Activated CD4-positive, alpha-beta T cell treated with anti-CD3 and anti-CD28 coated beads for 36 hours (primary cell): ENCODE measurements at regions not wholly inside any gene's neighbourhood (a gene's known extent, or its start where the extent isn't known, plus 50 kb on each side); places are given as distances from the start of the nearest gene placed in this dataset.

Source experiments
- ATAC-seq: fragments of 200-7000 bp; cut with Tn5 transposase; one replicate; pipeline ENCODE4 v1.10.0; 2021; ENCODE audit warnings: mild to moderate bottlenecking, moderate library complexity
- CTCF ChIA-PET: fragments of 350-600 bp; sonication (Branson Sonifier 250); formaldehyde crosslinking; loops from one replicate; lab custom pipeline; 2021; ENCODE audit warnings: antibody characterized with exemption; lab: Charles Lee
- POLR2A ChIA-PET: fragments of 350-600 bp; sonication (Branson Sonifier 250); formaldehyde crosslinking; loops from one replicate; lab custom pipeline; 2021; ENCODE audit warnings: antibody characterized with exemption, inconsistent platforms; lab: Charles Lee
- DNase-seq: peaks from one replicate; pipeline ENCODE4 v3.0.0-alpha.2; 2020
- H3K27ac Mint-ChIP-seq: one replicate; pipeline ENCODE4 v1.8.0; 2021; ENCODE audit warnings: mixed read lengths
- H3K27me3 Mint-ChIP-seq: one replicate; pipeline ENCODE4 v1.8.0; 2021; ENCODE audit warnings: mixed read lengths
- H3K36me3 Mint-ChIP-seq: one replicate; pipeline ENCODE4 v1.8.0; 2021; ENCODE audit warnings: low read depth, mixed read lengths
- H3K4me1 Mint-ChIP-seq: one replicate; pipeline ENCODE4 v1.8.0; 2021; ENCODE audit warnings: mixed read lengths
- H3K4me3 Mint-ChIP-seq: one replicate; pipeline ENCODE4 v1.8.0; 2021; ENCODE audit warnings: mild to moderate bottlenecking, moderate library complexity, mixed read lengths
- H3K9me3 Mint-ChIP-seq: one replicate; pipeline ENCODE4 v1.8.0; 2021; ENCODE audit warnings: low read depth, mixed read lengths
- intact Hi-C, 2 experiments: fragments of 100-400 bp; cut with DNase I in 1 of 2; cut with micrococcal nuclease in 1 of 2; formaldehyde crosslinking; loops; one replicate each; pipeline versions ENCODE4 v1.14.2 to v1.15.1; 2022 to 2024; cut with DNase I, micrococcal nuclease

GRCh38 chr13:80462037-80462436 lies 121.1 kb upstream of the SPRY2 start:
- Mint-ChIP-seq H3K9me3 (no peaks in the 10 kb centered on the region), H3K27me3 (no peaks in the 10 kb centered on the region), H3K4me1 (no peaks in the 10 kb centered on the region), H3K4me3 (no peak overlapping the region), H3K27ac (no peak overlapping the region), H3K36me3 (no peaks in the 10 kb centered on the region)
- CTCF ChIA-PET, result no interaction called here
- DNase-seq, result no peak
- POLR2A ChIA-PET, result no interaction called here
- intact Hi-C loops, result no loop called here
- ATAC-seq, result no peak

GRCh38 chr13:80458543-80458942 lies 117.6 kb upstream of the SPRY2 start:
- no peak overlapping the region for H3K4me3 Mint-ChIP-seq
- no peak for ATAC-seq
- H3K27ac Mint-ChIP-seq, result no peak overlapping the region
- CTCF ChIA-PET, result interaction anchor here (1.1 kb wide), 1 partner anchor 10 kb away, joined by 3 read pairs; no protein-coding TSS in a partner anchor
- H3K9me3 Mint-ChIP-seq, result no peaks in the 10 kb centered on the region
- H3K27me3 Mint-ChIP-seq, result no peaks in the 10 kb centered on the region
- no peak for DNase-seq
- POLR2A ChIA-PET, result no interaction called here
- no peaks in the 10 kb centered on the region for H3K36me3 Mint-ChIP-seq
- intact Hi-C loops, result no loop called here
- H3K4me1 Mint-ChIP-seq, result peaks cover 6% of the 10 kb centered on the region

- peaks cover 6% of the 10 kb centered on the region for H3K4me1 Mint-ChIP-seq
- ATAC-seq, result peak; percentile 44
- CTCF ChIA-PET, result no interaction called here
- no peaks in the 10 kb centered on the region for H3K9me3 Mint-ChIP-seq
- DNase-seq, result no peak
- intact Hi-C loops, result no loop called here
- no peak overlapping the region for H3K4me3 Mint-ChIP-seq
- no peaks in the 10 kb centered on the region for H3K36me3 Mint-ChIP-seq
- no peaks in the 10 kb centered on the region for H3K27me3 Mint-ChIP-seq
- H3K27ac Mint-ChIP-seq, result no peak overlapping the region
- POLR2A ChIA-PET, result no interaction called here
Measured at GRCh38 chr13:80454245-80454644, 113.3 kb upstream of the SPRY2 start.

GRCh38 chr13:80452279-80452678 lies 111.4 kb upstream of the SPRY2 start:
- ChIA-PET POLR2A (no interaction called here), CTCF (no interaction called here)
- Mint-ChIP-seq H3K27ac (no peak overlapping the region), H3K27me3 (no peaks in the 10 kb centered on the region), H3K4me1 (peaks cover 6% of the 10 kb centered on the region), H3K9me3 (no peaks in the 10 kb centered on the region), H3K36me3 (no peaks in the 10 kb centered on the region), H3K4me3 (no peak overlapping the region)
- DNase-seq (no peak), ATAC-seq (no peak)
- intact Hi-C loops, result no loop called here

GRCh38 chr13:80451641-80452040 lies 110.7 kb upstream of the SPRY2 start:
- Mint-ChIP-seq H3K4me1 (peaks cover 6% of the 10 kb centered on the region), H3K36me3 (no peaks in the 10 kb centered on the region), H3K27me3 (no peaks in the 10 kb centered on the region), H3K27ac (no peak overlapping the region), H3K9me3 (no peaks in the 10 kb centered on the region), H3K4me3 (no peak overlapping the region)
- ChIA-PET POLR2A (no interaction called here), CTCF (no interaction called here)
- DNase-seq (no peak), ATAC-seq (no peak)
- intact Hi-C loops, result no loop called here

GRCh38 chr13:80450386-80450785 lies 109.5 kb upstream of the SPRY2 start:
- Mint-ChIP-seq H3K27ac (no peak overlapping the region), H3K4me1 (peaks cover 6% of the 10 kb centered on the region), H3K36me3 (no peaks in the 10 kb centered on the region), H3K27me3 (no peaks in the 10 kb centered on the region), H3K4me3 (no peak overlapping the region), H3K9me3 (no peaks in the 10 kb centered on the region)
- intact Hi-C loops, result no loop called here
- ATAC-seq, result no peak
- ChIA-PET POLR2A (no interaction called here), CTCF (no interaction called here)
- DNase-seq, result no peak

- intact Hi-C loops, result no loop called here
- no peaks in the 10 kb centered on the region for H3K4me1 Mint-ChIP-seq
- H3K27ac Mint-ChIP-seq, result no peak overlapping the region
- no peaks in the 10 kb centered on the region for H3K36me3 Mint-ChIP-seq
- no peak overlapping the region for H3K4me3 Mint-ChIP-seq
- DNase-seq, result no peak
- H3K27me3 Mint-ChIP-seq, result no peaks in the 10 kb centered on the region
- no peak for ATAC-seq
- CTCF ChIA-PET, result no interaction called here
- H3K9me3 Mint-ChIP-seq, result no peaks in the 10 kb centered on the region
- POLR2A ChIA-PET, result no interaction called here
Measured at GRCh38 chr13:80448725-80449124, 107.8 kb upstream of the SPRY2 start.

- no peak overlapping the region for H3K27ac Mint-ChIP-seq
- intact Hi-C loops, result no loop called here
Measured at GRCh38 chr13:80447747-80448146, 106.8 kb upstream of the SPRY2 start.

GRCh38 chr13:80444240-80445015 lies 103.5 kb upstream of the SPRY2 start:
- ChIA-PET CTCF (interaction anchor here (1.4 kb wide), 1 partner anchor 101 kb away, joined by 3 read pairs; no protein-coding TSS in a partner anchor), POLR2A (no interaction called here)
- Mint-ChIP-seq H3K4me3 (no peak overlapping the region), H3K27me3 (no peaks in the 10 kb centered on the region), H3K9me3 (no peaks in the 10 kb centered on the region), H3K4me1 (no peaks in the 10 kb centered on the region), H3K36me3 (no peaks in the 10 kb centered on the region), H3K27ac (no peak overlapping the region)
- intact Hi-C loops, result no loop called here
- ATAC-seq (peak; percentile 42), DNase-seq (no peak)

More at GRCh38 chr13:80447747-80448146, 106.8 kb upstream of the SPRY2 start:
- H3K4me3 Mint-ChIP-seq, result no peak overlapping the region
- CTCF ChIA-PET, result no interaction called here
- DNase-seq (no peak), ATAC-seq (no peak)
- no peaks in the 10 kb centered on the region for H3K27me3 Mint-ChIP-seq
- H3K4me1 Mint-ChIP-seq, result no peaks in the 10 kb centered on the region
- no peaks in the 10 kb centered on the region for H3K36me3 Mint-ChIP-seq
- POLR2A ChIA-PET, result no interaction called here
- no peaks in the 10 kb centered on the region for H3K9me3 Mint-ChIP-seq

- ChIA-PET CTCF (no interaction called here), POLR2A (no interaction called here)
- no peaks in the 10 kb centered on the region for H3K36me3 Mint-ChIP-seq
- intact Hi-C loops, result no loop called here
- ATAC-seq, result no peak
- H3K4me3 Mint-ChIP-seq, result no peak overlapping the region
- H3K27me3 Mint-ChIP-seq, result no peaks in the 10 kb centered on the region
- H3K9me3 Mint-ChIP-seq, result no peaks in the 10 kb centered on the region
- no peak overlapping the region for H3K27ac Mint-ChIP-seq
- H3K4me1 Mint-ChIP-seq, result no peaks in the 10 kb centered on the region
- no peak for DNase-seq
Measured at GRCh38 chr13:80442609-80443008, 101.7 kb upstream of the SPRY2 start.

- H3K4me1 Mint-ChIP-seq, result no peaks in the 10 kb centered on the region
- intact Hi-C loops, result no loop called here
- ChIA-PET CTCF (no interaction called here), POLR2A (no interaction called here)
- DNase-seq (no peak), ATAC-seq (no peak)
- H3K27ac Mint-ChIP-seq, result no peak overlapping the region
- no peaks in the 10 kb centered on the region for H3K36me3 Mint-ChIP-seq
- no peaks in the 10 kb centered on the region for H3K27me3 Mint-ChIP-seq
- no peak overlapping the region for H3K4me3 Mint-ChIP-seq
- no peaks in the 10 kb centered on the region for H3K9me3 Mint-ChIP-seq
Measured at GRCh38 chr13:80441968-80442367, 101.0 kb upstream of the SPRY2 start.

- POLR2A ChIA-PET, result no interaction called here
- no peaks in the 10 kb centered on the region for H3K36me3 Mint-ChIP-seq
- no peaks in the 10 kb centered on the region for H3K4me1 Mint-ChIP-seq
- intact Hi-C loops, result no loop called here
- H3K9me3 Mint-ChIP-seq, result no peaks in the 10 kb centered on the region
- ATAC-seq (no peak), DNase-seq (no peak)
- CTCF ChIA-PET, result no interaction called here
- no peaks in the 10 kb centered on the region for H3K27me3 Mint-ChIP-seq
- no peak overlapping the region for H3K27ac Mint-ChIP-seq
- H3K4me3 Mint-ChIP-seq, result no peak overlapping the region
Measured at GRCh38 chr13:80438521-80438920, 97.6 kb upstream of the SPRY2 start.
